Spinal cord (tissue), 9 donors: ENCODE measurements at regions not wholly inside any gene's neighbourhood (a gene's known extent, or its start where the extent isn't known, plus 50 kb on each side); places are given as distances from the start of the nearest gene placed in this dataset.

Source experiments
- DNase-seq, 6 donors: peaks; one replicate each; pipeline versions ENCODE4 v3.0.0 to v3.0.0-alpha.2; 2013 to 2015; ENCODE audit warnings: low spot score in 6 of 6, low read depth in 4 of 6
- H3K27ac ChIP-seq: one replicate; pipeline ENCODE4 v1.5.1; 2013; ENCODE audit warnings: low read depth, low read length, control low read depth
- H3K27me3 ChIP-seq: one replicate; pipeline ENCODE4 v1.6.1; 2013; ENCODE audit warnings: low read length; ENCODE audit not compliant: control insufficient read depth, insufficient read depth
- H3K36me3 ChIP-seq: one replicate; pipeline ENCODE4 v1.6.1; 2013; ENCODE audit warnings: low read length; ENCODE audit not compliant: control insufficient read depth, insufficient read depth
- H3K4me1 ChIP-seq: one replicate; pipeline ENCODE4 v1.6.1; 2013; ENCODE audit warnings: low read length; ENCODE audit not compliant: control insufficient read depth, insufficient read depth
- H3K4me3 ChIP-seq: one replicate; pipeline ENCODE4 v1.5.1; 2013; ENCODE audit warnings: low read depth, low read length, control low read depth
- H3K9me3 ChIP-seq: one replicate; pipeline ENCODE4 v1.6.1; 2013; ENCODE audit warnings: low read length; ENCODE audit not compliant: control insufficient read depth, insufficient read depth
- WGBS: methylation state at CpG from one replicate; pipeline ENCODE4 v1.1.5; 2013; ENCODE audit warnings: missing lambda C conversion rate; ENCODE audit not compliant: insufficient coverage; 5-methylcytosine and 5-hydroxymethylcytosine counted together
- donor health status: healthy.

GRCh38 chr4:175431694-175432093, 380.4 kb downstream of the GPM6A start:
- no CpG with 5 or more reads among the region's 1 CpG for WGBS

GRCh38 chr4:175435381-175435783, 376.7 kb downstream of the GPM6A start:
- H3K27ac ChIP-seq, result no peak overlapping the region
- H3K36me3 ChIP-seq, result no peaks in the 10 kb centered on the region
- H3K9me3 ChIP-seq, result no peaks in the 10 kb centered on the region
- 53% methylated on average over 3 of the region's 4 CpGs for WGBS
- H3K4me3 ChIP-seq, result no peak overlapping the region
- peak in 2 of 6 donors; percentile 23 to 61 for DNase-seq
- H3K4me1 ChIP-seq, result no peaks in the 10 kb centered on the region
- no peaks in the 10 kb centered on the region for H3K27me3 ChIP-seq

More at GRCh38 chr4:175431694-175432093, 380.4 kb downstream of the GPM6A start:
- Histone ChIP-seq H3K9me3 (no peaks in the 10 kb centered on the region), H3K4me1 (no peaks in the 10 kb centered on the region), H3K27me3 (no peaks in the 10 kb centered on the region), H3K27ac (no peak overlapping the region), H3K36me3 (no peaks in the 10 kb centered on the region), H3K4me3 (no peak overlapping the region)
- peak in 2 of 6 donors; percentile 39 for DNase-seq

GRCh38 chr4:175436196-175436595, 375.9 kb downstream of the GPM6A start:
- WGBS, result no CpG with 5 or more reads among the region's 1 CpG
- no peak overlapping the region for H3K27ac ChIP-seq
- no peaks in the 10 kb centered on the region for H3K9me3 ChIP-seq
- DNase-seq, result no peak
- H3K4me3 ChIP-seq, result no peak overlapping the region
- no peaks in the 10 kb centered on the region for H3K36me3 ChIP-seq
- no peaks in the 10 kb centered on the region for H3K27me3 ChIP-seq
- H3K4me1 ChIP-seq, result no peaks in the 10 kb centered on the region

- Histone ChIP-seq H3K36me3 (no peaks in the 10 kb centered on the region), H3K27me3 (no peaks in the 10 kb centered on the region), H3K4me1 (no peaks in the 10 kb centered on the region), H3K4me3 (no peak overlapping the region), H3K27ac (no peak overlapping the region), H3K9me3 (no peaks in the 10 kb centered on the region)
- peak in 2 of 6 donors; percentile 13 to 72 for DNase-seq
- 40% methylated on average over 1 of the region's 2 CpGs for WGBS
These were observed 371.3 kb downstream of the GPM6A start for GRCh38 chr4:175440786-175441185.

GRCh38 chr4:175441256-175441655, 370.8 kb downstream of the GPM6A start:
- no peak overlapping the region for H3K27ac ChIP-seq
- no peaks in the 10 kb centered on the region for H3K4me1 ChIP-seq
- no peak overlapping the region for H3K4me3 ChIP-seq
- no peaks in the 10 kb centered on the region for H3K9me3 ChIP-seq
- no peaks in the 10 kb centered on the region for H3K36me3 ChIP-seq
- 50% methylated on average over 1 of the region's 7 CpGs for WGBS
- no peak for DNase-seq
- no peaks in the 10 kb centered on the region for H3K27me3 ChIP-seq

- no peaks in the 10 kb centered on the region for H3K36me3 ChIP-seq
- DNase-seq, result no peak
- no peak overlapping the region for H3K4me3 ChIP-seq
- no peaks in the 10 kb centered on the region for H3K27me3 ChIP-seq
- H3K9me3 ChIP-seq, result no peaks in the 10 kb centered on the region
- no CpG with 5 or more reads among the region's 3 CpGs for WGBS
- H3K27ac ChIP-seq, result no peak overlapping the region
- no peaks in the 10 kb centered on the region for H3K4me1 ChIP-seq
These were observed 368.5 kb downstream of the GPM6A start for GRCh38 chr4:175443547-175443946.

- Histone ChIP-seq H3K4me1 (no peaks in the 10 kb centered on the region), H3K4me3 (no peak overlapping the region), H3K27ac (no peak overlapping the region), H3K9me3 (no peaks in the 10 kb centered on the region), H3K36me3 (no peaks in the 10 kb centered on the region), H3K27me3 (no peaks in the 10 kb centered on the region)
- WGBS, result 89% methylated on average over 3 of the region's 4 CpGs
- DNase-seq, result no peak
These were observed 367.6 kb downstream of the GPM6A start for GRCh38 chr4:175444512-175444911.

GRCh38 chr4:175447016-175447415, 365.0 kb downstream of the GPM6A start:
- no peak for DNase-seq
- Histone ChIP-seq H3K27ac (no peak overlapping the region), H3K4me3 (no peak overlapping the region), H3K4me1 (no peaks in the 10 kb centered on the region), H3K27me3 (no peaks in the 10 kb centered on the region), H3K36me3 (no peaks in the 10 kb centered on the region), H3K9me3 (no peaks in the 10 kb centered on the region)
- WGBS, result no CpG with 5 or more reads among the region's 1 CpG

GRCh38 chr4:175450446-175450845, 361.6 kb downstream of the GPM6A start:
- H3K36me3 ChIP-seq, result no peaks in the 10 kb centered on the region
- no peak overlapping the region for H3K4me3 ChIP-seq
- no peaks in the 10 kb centered on the region for H3K27me3 ChIP-seq
- no peak overlapping the region for H3K27ac ChIP-seq
- H3K9me3 ChIP-seq, result peaks cover 2% of the 10 kb centered on the region
- no peak for DNase-seq
- H3K4me1 ChIP-seq, result no peaks in the 10 kb centered on the region

- no peak for DNase-seq
- no peak overlapping the region for H3K4me3 ChIP-seq
- no peak overlapping the region for H3K27ac ChIP-seq
- no peaks in the 10 kb centered on the region for H3K36me3 ChIP-seq
- WGBS, result 78% methylated on average over 1 of the region's 8 CpGs
- H3K4me1 ChIP-seq, result no peaks in the 10 kb centered on the region
- H3K9me3 ChIP-seq, result peaks cover 2% of the 10 kb centered on the region
- H3K27me3 ChIP-seq, result no peaks in the 10 kb centered on the region
These were observed 360.7 kb downstream of the GPM6A start for GRCh38 chr4:175451238-175451965.
